ENCODE measurements at regions not wholly inside any gene's neighbourhood (a gene's known extent, or its start where the extent isn't known, plus 50 kb on each side); places are given as distances from the start of the nearest gene placed in this dataset.
"Not testable (repeated sequence)": the region's sequence is repeated elsewhere in the genome, so short reads cannot be mapped to it uniquely, and the experiment has no call there.

DNA sequence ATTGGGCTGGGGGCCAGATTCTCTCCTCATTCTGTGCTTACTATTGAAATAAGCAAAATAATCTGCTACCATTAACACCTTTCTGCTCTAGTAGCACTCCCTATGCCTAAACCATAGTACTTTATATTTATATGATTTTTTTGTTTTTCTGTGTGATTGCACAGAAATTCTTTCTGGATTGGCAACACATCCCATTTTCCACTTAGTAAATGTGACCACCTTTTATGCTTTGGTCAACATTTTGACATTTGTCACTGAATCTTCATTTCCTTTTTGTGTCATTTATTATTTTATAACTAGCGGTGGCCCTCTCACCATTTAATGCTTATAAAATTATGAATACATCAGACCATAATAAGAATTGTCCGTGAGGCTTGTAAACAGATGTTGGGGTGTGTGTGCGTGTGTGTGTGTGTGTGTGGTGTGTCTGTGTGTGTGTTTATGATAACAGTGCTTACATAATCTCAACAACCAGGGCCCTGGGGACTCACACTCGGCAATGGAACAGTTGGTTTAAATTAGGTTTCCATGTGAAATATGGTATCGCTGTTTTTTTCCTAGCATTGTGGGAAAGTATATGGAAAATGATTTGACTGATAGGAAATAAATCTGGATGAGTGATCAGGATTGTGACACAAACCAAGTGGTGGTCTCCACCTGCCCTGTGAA, 138.9 kb downstream of the NOC3L start:
- DNase-seq (ENCODE audit: low read depth in 2 of 2): no peak

DNA sequence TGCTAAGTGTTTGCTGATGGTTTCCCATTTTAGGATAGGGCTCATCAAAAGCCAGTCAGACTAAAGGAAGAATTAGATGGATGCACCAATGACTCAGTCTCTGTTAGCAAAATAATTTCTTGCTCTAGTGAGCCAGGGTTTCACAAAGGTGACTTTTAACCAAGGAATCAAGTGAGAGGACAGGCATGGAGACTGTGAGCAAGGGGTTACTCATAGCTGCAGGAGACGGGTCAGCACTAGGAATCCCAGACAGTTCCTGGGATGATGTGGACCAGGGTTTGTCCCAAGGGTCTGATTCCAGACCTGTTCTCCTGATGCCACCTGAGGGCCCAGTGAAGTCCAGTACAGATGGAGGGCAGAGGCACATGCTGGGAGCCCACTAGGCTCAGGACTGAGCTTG, 138.1 kb downstream of the NOC3L start:
- no peak for DNase-seq (ENCODE audit: low read depth in 2 of 2)

GRCh38 chr10:94225589-94225988, 137.2 kb downstream of the NOC3L start:
- DNase-seq (ENCODE audit: low read depth in 2 of 2): no peak

DNA sequence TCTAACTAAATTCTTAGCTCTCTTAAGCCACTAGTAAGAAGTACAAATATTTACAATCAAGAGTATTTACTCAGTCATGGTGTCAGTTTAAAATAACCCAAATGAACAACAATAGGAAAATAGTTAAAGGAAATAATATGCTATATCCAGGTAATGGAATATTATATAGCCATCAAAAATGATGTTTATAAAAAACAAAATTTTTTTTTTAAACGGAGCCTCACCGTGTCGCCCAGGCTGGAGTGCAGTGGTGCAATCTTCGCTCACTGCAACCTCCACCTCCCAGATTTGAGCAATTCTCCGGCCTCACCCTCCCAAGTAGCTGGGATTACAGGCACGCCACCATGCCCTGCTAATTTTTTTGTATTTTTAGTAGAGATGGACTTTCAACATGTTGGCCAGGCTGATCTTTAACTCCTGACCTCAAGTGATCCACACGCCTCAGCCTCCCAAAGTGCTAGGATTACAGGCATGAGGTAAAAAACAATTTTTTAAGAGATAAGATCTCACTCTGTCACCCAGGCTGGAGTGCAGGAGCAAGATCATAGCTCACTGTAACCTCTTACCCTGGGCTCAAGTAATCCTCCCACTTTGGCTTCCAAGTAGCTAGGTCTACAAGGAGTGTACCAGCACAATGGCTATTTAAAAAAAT, 132.5 kb downstream of the NOC3L start:
- DNase-seq (ENCODE audit: low read depth in 2 of 2): no peak

- no peak for DNase-seq (ENCODE audit: low read depth in 2 of 2)
Observed at GRCh38 chr10:94232711-94233383, 129.9 kb downstream of the NOC3L start.

DNA sequence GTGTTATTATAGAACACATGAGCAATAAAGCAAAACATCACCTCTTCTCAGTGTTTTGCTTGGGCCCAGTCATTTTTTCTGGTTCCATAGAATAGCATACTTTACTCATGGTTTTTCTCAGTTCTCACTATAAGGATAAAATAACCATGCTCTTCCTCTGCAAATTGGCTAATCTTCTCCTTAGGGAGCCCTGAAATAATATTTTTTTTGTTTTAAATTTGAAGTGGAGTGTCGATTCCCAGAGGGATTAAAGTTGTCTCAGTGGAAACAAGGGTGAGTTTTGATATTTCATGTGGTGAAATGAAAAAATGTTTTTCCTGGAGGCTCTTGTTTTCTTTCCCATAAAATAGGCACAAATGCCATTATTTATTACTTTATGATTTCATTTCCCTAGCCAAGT, 127.3 kb downstream of the NOC3L start:
- no peak for DNase-seq (ENCODE audit: low read depth in 2 of 2)

DNA sequence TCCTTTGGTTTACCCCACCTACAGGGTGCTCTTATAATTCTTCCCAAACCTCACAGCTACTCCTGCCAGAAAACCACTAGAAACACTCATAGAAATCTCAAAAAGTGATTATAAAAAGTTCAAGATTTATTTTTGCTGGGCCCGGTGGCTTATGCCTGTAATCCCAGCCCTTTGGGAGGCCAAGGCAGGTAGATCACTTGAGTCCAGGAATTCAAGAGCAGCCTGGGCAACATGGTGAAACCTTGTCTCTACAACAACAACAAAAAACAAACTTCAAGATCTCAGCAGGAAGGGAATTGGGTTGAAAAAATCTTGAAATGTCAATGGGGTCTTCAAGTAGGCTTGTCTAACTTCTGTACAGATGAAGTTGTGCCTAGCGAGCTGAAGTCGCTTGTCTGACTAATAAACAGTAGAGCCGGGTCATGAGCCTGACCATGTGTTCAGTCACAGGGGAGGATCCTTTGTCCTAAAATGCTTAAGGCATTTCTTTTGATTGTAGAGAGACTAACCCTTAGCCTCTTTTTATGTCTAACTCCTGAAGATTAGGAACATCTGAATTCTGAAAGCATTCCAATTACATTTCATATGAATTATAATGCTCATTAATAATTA, 124.6 kb downstream of the NOC3L start:
- DNase-seq (ENCODE audit: low read depth in 2 of 2): no peak

GRCh38 chr10:94239696-94240095, 123.0 kb downstream of the NOC3L start:
- DNase-seq (ENCODE audit: low read depth in 2 of 2): no peak

DNA sequence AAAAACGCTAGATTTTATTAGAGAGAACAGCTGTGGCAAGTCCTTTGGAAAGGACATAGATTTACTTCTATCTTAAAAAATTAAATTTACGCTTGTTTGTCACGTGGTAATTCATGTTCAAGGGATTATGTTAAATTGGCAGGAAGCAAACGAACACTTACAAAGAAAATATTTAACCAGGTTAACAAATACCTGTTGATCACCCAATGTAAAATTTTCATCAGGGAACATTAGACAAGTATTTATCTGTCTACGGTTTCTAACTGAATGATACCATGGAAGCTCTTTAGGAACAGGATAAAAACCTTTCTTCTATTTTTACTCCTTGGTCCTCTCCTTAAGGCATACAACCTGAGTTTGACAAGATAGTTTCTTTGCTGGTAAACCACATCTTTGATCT, 122.2 kb downstream of the NOC3L start:
- DNase-seq (ENCODE audit: low read depth in 2 of 2): no peak

- no peak for DNase-seq (ENCODE audit: low read depth in 2 of 2)
Observed at GRCh38 chr10:94240901-94241300, 121.8 kb downstream of the NOC3L start.

DNA sequence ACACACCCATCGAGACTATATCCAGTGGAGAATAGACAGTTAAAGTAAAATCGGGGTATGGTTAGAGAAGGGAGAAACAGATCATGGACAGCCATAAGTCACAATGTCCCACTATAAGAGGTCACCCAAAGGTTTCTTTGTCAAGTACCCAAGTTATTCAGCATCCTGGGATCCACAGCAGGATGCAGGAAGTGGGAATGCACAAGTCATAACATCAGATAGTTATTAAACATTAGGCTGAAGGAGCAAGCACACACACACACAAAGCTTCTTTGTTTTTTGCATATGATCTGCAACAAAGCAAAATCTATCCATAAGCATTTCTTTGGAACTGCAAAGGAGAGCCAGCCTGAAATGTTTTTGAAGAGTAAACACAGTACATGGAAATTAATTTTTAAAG, 111.6 kb downstream of the NOC3L start:
- no peak for DNase-seq (ENCODE audit: low read depth in 2 of 2)

DNA sequence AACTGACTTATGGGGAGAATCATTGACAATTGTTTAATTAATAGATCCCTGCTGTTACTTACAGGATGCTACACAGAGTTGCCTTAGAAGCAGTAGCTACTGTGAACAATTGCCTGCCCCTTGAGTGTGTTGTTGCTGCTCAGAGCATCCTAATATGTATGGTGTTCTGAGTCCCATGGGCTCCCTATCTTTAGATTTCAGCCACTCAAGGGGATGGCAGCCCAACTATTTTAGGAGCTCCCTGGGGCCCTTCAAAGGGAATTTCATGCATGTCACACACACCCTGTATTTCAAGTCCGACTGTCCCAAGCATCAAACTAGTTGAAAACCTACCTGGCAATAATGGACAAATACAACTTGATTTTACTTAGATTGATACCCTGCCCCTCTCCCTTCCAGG, 111.2 kb downstream of the NOC3L start:
- DNase-seq (ENCODE audit: low read depth in 2 of 2): no peak

DNA sequence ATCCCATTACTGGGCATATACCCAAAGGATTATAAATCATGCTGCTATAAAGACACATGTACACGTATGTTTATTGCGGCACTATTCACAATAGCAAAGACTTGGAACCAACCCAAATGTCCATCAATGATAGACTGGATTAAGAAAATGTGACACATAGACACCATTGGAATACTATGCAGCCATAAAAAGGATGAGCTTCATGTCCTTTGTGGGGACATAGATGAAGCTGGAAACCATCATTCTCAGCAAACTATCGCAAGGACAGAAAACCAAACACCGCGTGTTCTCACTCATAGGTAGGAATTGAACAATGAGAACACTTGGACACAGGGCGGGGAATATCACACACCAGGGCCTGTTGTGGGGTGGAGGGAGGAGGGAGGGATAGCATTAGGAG, 105.3 kb downstream of the NOC3L start:
- DNase-seq (ENCODE audit: low read depth in 2 of 2): not testable (repeated sequence)

- DNase-seq (ENCODE audit: low read depth in 2 of 2): no peak
Observed at GRCh38 chr10:94260455-94260854, 102.3 kb downstream of the NOC3L start.

- no peak for DNase-seq (ENCODE audit: low read depth in 2 of 2)
Observed at GRCh38 chr10:94264085-94264484, 98.7 kb downstream of the NOC3L start.

DNA sequence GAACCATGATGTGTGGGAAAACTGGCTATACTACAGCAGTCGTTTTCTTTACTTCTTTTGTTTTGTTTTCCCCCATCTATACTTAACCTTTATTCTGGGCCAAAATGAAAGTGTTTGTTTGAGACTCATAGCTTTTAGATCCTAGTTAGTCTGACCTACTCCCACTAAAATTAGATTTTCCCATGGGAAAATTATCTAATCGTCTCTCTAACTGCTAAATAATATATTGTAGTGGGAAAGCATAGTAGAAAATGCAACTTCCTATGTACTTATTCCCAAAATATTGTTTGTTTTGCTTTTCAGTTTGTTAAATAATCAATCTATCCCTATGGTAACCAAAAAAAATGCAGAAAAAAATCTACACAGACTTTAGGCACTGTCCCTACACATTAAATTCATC, 96.6 kb downstream of the NOC3L start:
- no peak for DNase-seq (ENCODE audit: low read depth in 2 of 2)

GRCh38 chr10:94268652-94269051, 94.1 kb downstream of the NOC3L start:
- no peak for DNase-seq (ENCODE audit: low read depth in 2 of 2)

DNA sequence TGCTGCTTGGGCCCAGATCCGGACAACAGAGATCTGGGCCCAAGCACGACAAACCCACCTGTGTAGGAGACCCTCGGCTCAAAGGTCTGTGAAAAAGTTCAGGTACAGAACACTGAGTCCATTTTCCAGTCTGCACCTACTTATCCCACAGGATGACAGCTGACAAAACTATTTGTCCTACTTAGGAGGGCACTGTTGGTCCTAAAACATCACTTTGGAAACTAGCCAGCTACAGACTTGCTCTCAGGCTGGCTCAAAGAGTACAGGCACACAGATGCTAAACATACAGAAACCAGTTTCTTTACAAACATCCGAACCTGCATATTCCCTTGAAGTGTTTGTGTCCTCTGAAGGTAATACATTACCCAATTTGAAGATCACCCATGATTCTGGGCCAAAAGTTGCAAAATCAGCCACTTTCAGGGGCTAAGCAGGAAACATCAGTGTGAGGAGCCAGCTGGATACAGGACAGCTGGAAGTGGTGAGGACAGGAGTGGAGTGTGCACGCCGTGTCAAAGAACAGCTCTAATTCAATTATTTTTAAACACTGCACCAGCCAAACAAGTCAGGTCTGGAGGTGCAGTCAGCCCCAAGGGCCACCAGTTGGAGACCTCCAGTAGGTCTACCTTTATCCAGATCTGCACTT, 88.5 kb downstream of the NOC3L start:
- DNase-seq (ENCODE audit: low read depth in 2 of 2): no peak

GRCh38 chr10:94276140-94276539, 86.6 kb downstream of the NOC3L start:
- DNase-seq (ENCODE audit: low read depth in 2 of 2): no peak

DNA sequence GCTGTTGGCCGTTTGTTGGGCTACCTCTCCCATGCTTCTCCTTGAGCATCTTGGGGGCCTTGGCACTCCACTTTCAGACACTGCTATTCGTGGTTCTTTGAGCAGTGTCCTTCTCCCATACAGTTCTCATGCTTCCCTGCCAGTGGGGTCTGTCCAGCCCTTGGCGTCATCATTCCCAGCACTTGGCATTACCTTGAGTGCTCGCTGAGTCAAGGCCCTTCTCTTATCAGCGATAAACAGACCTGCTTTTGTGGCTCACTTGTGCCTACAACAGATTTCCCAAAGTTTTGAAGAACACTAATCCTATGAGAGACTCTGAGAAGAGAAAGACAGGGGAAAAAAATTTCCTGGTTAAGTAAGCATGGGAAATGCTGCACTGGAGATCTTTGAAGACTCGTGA, 85.3 kb downstream of the NOC3L start:
- DNase-seq (ENCODE audit: low read depth in 2 of 2): no peak

GRCh38 chr10:94279835-94280709, 82.7 kb downstream of the NOC3L start:
- DNase-seq (ENCODE audit: low read depth in 2 of 2): peak; percentile 21 to 43
